ENCODE measurements at regions not wholly inside any gene's neighbourhood (a gene's known extent, or its start where the extent isn't known, plus 50 kb on each side); places are given as distances from the start of the nearest gene placed in this dataset.

DNA sequence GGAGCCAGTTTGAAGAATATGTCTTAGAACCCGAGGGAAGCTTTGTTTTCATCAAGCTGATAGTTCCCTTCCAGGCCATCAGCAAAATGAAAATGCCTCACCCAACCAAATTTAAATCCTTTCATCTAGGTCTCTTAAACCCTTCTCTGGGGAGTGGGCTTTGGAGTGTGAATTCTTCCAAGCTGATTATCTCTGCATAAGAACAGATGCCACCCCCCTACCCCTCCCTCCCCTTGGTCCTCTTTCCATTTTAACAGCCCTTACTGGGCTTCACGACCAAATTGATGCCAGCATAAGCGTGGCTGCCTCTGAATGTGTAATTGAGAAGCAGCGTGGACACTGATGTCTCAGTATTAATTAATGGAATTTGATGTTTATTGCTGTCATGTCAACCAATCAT lies 509.7 kb upstream of the CLINT1 start:
- TF ChIP-seq, protein P1, sequence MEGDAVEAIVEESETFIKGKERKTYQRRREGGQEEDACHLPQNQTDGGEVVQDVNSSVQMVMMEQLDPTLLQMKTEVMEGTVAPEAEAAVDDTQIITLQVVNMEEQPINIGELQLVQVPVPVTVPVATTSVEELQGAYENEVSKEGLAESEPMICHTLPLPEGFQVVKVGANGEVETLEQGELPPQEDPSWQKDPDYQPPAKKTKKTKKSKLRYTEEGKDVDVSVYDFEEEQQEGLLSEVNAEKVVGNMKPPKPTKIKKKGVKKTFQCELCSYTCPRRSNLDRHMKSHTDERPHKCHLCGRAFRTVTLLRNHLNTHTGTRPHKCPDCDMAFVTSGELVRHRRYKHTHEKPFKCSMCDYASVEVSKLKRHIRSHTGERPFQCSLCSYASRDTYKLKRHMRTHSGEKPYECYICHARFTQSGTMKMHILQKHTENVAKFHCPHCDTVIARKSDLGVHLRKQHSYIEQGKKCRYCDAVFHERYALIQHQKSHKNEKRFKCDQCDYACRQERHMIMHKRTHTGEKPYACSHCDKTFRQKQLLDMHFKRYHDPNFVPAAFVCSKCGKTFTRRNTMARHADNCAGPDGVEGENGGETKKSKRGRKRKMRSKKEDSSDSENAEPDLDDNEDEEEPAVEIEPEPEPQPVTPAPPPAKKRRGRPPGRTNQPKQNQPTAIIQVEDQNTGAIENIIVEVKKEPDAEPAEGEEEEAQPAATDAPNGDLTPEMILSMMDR (IDR thresholded peaks at IDR 0.05): no peak
- TF ChIP-seq POLR2A (IDR thresholded peaks at IDR 0.05): no peak
